ENCODE measurements at regions not wholly inside any gene's neighbourhood (a gene's known extent, or its start where the extent isn't known, plus 50 kb on each side); places are given as distances from the start of the nearest gene placed in this dataset.

DNA sequence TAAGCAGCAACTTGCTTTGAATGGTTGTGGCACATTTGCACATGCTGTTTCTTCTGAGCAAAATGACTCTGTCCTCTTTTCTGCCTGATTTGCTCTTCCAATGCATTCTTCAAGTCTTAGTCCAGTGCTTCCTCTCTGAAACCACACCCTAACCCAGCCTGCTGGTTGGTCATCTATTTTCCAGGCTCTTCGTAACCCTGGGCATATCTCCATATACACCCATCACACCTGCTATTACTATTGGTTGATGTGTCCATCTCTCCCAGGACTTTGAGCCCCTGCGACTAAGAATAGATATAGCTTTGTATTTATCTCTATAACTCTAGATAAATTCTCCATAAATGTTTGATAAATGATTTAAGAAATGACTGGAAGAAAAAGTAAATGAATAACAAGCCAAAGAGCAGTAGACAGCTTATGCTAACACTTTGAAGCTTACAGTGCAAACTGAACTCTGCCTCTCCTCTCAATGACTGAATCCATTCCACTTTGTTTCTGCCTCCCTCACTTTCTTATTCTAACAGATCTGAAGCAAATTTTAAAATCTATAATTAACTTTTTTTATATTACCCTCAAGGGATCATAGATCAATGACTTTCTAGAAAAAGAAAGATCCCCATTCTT is 59.7 kb upstream of the NT5E start:
- DNase-seq (ENCODE audit: low read depth) = no peak
- TF ChIP-seq CTCF (IDR thresholded peaks at IDR 0.05; ENCODE audit: low read length, missing control alignments) = no peak
- H3K4me3 ChIP-seq (replicated peaks; ENCODE audit: low read depth, low read length) = no peak overlapping the region

GRCh38 chr6:85389151-85389797 is 60.6 kb upstream of the NT5E start:
- no peak overlapping the region for H3K4me3 ChIP-seq (replicated peaks; ENCODE audit: low read depth, low read length)
- no peak for DNase-seq (ENCODE audit: low read depth)
- no peak for TF ChIP-seq CTCF (IDR thresholded peaks at IDR 0.05; ENCODE audit: low read length, missing control alignments)

DNA sequence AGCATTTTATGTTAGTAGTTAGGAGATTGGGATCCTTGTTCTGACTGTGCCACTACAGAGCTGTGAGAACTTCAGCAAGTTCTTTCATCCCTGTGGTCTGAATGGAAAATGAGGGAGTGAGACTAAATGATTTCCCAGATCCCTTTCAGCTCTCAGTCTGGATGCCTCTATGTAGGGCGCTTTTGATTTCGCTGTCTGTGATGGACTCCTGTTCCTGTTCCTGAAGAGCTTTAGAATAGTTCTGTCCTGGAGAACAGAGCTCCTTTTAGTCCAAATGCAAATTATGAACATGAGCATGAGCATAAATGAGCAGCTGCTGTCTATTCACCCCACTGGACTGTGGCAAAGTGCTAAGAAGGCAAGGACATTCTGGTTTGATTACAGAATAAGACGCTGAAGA is 61.4 kb upstream of the NT5E start:
- DNase-seq (ENCODE audit: low read depth) = no peak
- no peak overlapping the region for H3K4me3 ChIP-seq (replicated peaks; ENCODE audit: low read depth, low read length)
- TF ChIP-seq CTCF (IDR thresholded peaks at IDR 0.05; ENCODE audit: low read length, missing control alignments) = no peak

DNA sequence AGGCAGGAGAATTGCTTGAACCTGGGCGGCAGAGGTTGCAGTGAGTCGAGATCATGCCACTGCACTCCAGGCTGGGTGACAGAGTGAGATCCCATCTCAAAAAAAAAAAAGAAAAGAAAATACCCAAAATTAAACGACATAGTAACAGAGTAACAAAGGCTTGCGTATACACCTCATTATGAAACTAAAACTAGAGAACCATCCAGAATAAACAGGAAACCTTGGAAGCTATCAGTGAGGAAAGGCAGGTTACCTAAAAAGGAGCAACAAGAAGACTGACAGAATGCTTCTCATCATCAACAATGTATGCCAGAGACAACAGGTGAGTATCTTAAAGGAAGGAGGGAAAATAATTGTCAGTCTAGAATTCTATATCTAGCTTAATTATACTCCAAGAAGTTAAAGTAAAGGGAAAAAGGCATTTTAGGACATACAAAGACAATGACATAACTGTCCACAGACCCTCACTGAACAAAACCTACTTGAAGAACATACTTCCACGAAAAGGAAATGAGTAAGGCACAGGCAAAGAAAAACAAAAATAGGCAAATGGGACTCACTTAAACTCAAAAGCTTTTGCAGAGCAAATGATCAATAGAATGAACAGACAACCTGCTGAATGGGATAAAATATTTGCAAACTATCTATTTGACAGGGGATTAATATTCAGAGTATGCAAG is 64.1 kb upstream of the NT5E start:
- no peak overlapping the region for H3K4me3 ChIP-seq (replicated peaks; ENCODE audit: low read depth, low read length)
- no peak for TF ChIP-seq CTCF (IDR thresholded peaks at IDR 0.05; ENCODE audit: low read length, missing control alignments)
- no peak for DNase-seq (ENCODE audit: low read depth)

- H3K4me3 ChIP-seq (replicated peaks; ENCODE audit: low read depth, low read length) = no peak overlapping the region
- TF ChIP-seq CTCF (IDR thresholded peaks at IDR 0.05; ENCODE audit: low read length, missing control alignments) = no peak
- DNase-seq (ENCODE audit: low read depth) = no peak
Measured at GRCh38 chr6:85383042-85383441, 66.8 kb upstream of the NT5E start.

DNA sequence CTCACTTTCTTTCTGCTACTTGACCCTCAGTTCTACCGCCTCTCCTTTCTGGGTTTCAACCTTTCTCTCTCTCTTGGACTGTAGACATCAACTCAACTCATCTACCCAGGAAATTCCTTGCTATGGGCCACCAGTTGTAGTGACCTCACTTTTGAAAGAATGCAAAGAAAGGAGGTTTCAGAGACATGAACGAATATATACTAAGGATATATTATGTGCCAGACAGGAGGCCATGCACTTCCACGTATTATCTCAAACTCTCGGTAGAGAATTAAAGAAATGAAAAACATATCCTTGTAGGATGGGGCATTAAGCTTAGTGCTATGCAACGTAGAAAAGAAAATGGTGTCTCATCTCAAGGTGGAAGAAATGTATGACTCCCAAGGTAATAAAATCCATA is 67.3 kb upstream of the NT5E start:
- TF ChIP-seq CTCF (IDR thresholded peaks at IDR 0.05; ENCODE audit: low read length, missing control alignments) = no peak
- peak; percentile 28 for DNase-seq (ENCODE audit: low read depth)
- H3K4me3 ChIP-seq (replicated peaks; ENCODE audit: low read depth, low read length) = no peak overlapping the region

Data from fibroblast of pulmonary artery (primary cell).